Memory B cell (primary cell): ENCODE measurements at regions not wholly inside any gene's neighbourhood (a gene's known extent, or its start where the extent isn't known, plus 50 kb on each side); places are given as distances from the start of the nearest gene placed in this dataset.
"Not testable (repeated sequence)": the region's sequence is repeated elsewhere in the genome, so short reads cannot be mapped to it uniquely, and the experiment has no call there.

Experiments
- ATAC-seq: fragments of 150-1000 bp; cut with Tn5 transposase; 2 replicates; pipeline ENCODE4 v1.10.0; 2021; ENCODE audit warnings: low read depth, mild to moderate bottlenecking, moderate library complexity
- DNase-seq, 2 donors: peaks; one replicate each; pipeline ENCODE4 v3.0.0; 2022; ENCODE audit warnings: low spot score in 2 of 2
- H3K27ac Mint-ChIP-seq: one replicate; pipeline ENCODE4 v1.8.0; 2022; ENCODE audit warnings: mild to moderate bottlenecking, moderate library complexity, mixed read lengths
- H3K27me3 Mint-ChIP-seq: one replicate; pipeline ENCODE4 v1.8.0; 2022; ENCODE audit warnings: mixed read lengths
- H3K36me3 Mint-ChIP-seq: one replicate; pipeline ENCODE4 v1.8.0; 2022; ENCODE audit warnings: mild to moderate bottlenecking, mixed read lengths
- H3K4me1 Mint-ChIP-seq: one replicate; pipeline ENCODE4 v1.8.0; 2022; ENCODE audit warnings: mixed read lengths
- H3K4me3 Mint-ChIP-seq: one replicate; pipeline ENCODE4 v1.8.0; 2022; ENCODE audit warnings: mild to moderate bottlenecking, moderate library complexity, mixed read lengths
- H3K9me3 Mint-ChIP-seq: one replicate; pipeline ENCODE4 v1.8.0; 2022; ENCODE audit warnings: mixed read lengths

- Mint-ChIP-seq H3K9me3 (no peaks in the 10 kb centered on the region), H3K27ac (no peak overlapping the region), H3K4me1 (no peaks in the 10 kb centered on the region), H3K4me3 (no peak overlapping the region), H3K27me3 (no peaks in the 10 kb centered on the region), H3K36me3 (no peaks in the 10 kb centered on the region)
- ATAC-seq (no peak), DNase-seq (no peak)
Observed at GRCh38 chr10:106387063-106387462, 777.4 kb downstream of the SORCS1 start.

GRCh38 chr10:106384496-106384895 lies 780.0 kb downstream of the SORCS1 start:
- DNase-seq (no peak), ATAC-seq (no peak)
- no peak overlapping the region for H3K4me3 Mint-ChIP-seq
- no peaks in the 10 kb centered on the region for H3K4me1 Mint-ChIP-seq
- H3K27me3 Mint-ChIP-seq = no peaks in the 10 kb centered on the region
- peaks cover 2% of the 10 kb centered on the region for H3K9me3 Mint-ChIP-seq
- H3K27ac Mint-ChIP-seq = no peak overlapping the region
- no peaks in the 10 kb centered on the region for H3K36me3 Mint-ChIP-seq

- Mint-ChIP-seq H3K4me1 (no peaks in the 10 kb centered on the region), H3K4me3 (no peak overlapping the region), H3K36me3 (no peaks in the 10 kb centered on the region), H3K27me3 (no peaks in the 10 kb centered on the region), H3K9me3 (peaks cover 3% of the 10 kb centered on the region), H3K27ac (no peak overlapping the region)
- ATAC-seq (no peak), DNase-seq (no peak)
Observed at GRCh38 chr10:106380706-106381105, 783.8 kb downstream of the SORCS1 start.

GRCh38 chr10:106378251-106378650 lies 786.3 kb downstream of the SORCS1 start:
- Mint-ChIP-seq H3K27me3 (no peaks in the 10 kb centered on the region), H3K36me3 (no peaks in the 10 kb centered on the region), H3K4me3 (no peak overlapping the region), H3K4me1 (no peaks in the 10 kb centered on the region), H3K27ac (no peak overlapping the region), H3K9me3 (peaks cover 3% of the 10 kb centered on the region)
- ATAC-seq = no peak
- DNase-seq = no peak

GRCh38 chr10:106370751-106371150 lies 793.8 kb downstream of the SORCS1 start:
- Mint-ChIP-seq H3K27me3 (no peaks in the 10 kb centered on the region), H3K4me1 (no peaks in the 10 kb centered on the region), H3K36me3 (no peaks in the 10 kb centered on the region), H3K27ac (no peak overlapping the region), H3K4me3 (no peak overlapping the region), H3K9me3 (peaks cover 1% of the 10 kb centered on the region)
- no peak for DNase-seq
- no peak for ATAC-seq

GRCh38 chr10:106360870-106361269 lies 803.6 kb downstream of the SORCS1 start:
- Mint-ChIP-seq H3K9me3 (no peaks in the 10 kb centered on the region), H3K36me3 (no peaks in the 10 kb centered on the region), H3K27ac (no peak overlapping the region), H3K4me1 (no peaks in the 10 kb centered on the region), H3K27me3 (no peaks in the 10 kb centered on the region), H3K4me3 (no peak overlapping the region)
- ATAC-seq (no peak), DNase-seq (no peak)

GRCh38 chr10:106355450-106355849 lies 809.1 kb downstream of the SORCS1 start:
- Mint-ChIP-seq H3K9me3 (no peaks in the 10 kb centered on the region), H3K27me3 (no peaks in the 10 kb centered on the region), H3K36me3 (no peaks in the 10 kb centered on the region), H3K4me3 (no peak overlapping the region), H3K27ac (no peak overlapping the region), H3K4me1 (no peaks in the 10 kb centered on the region)
- ATAC-seq (no peak), DNase-seq (no peak)

- ATAC-seq (no peak), DNase-seq (no peak)
- Mint-ChIP-seq H3K36me3 (no peaks in the 10 kb centered on the region), H3K4me1 (no peaks in the 10 kb centered on the region), H3K9me3 (peaks cover 1% of the 10 kb centered on the region), H3K4me3 (no peak overlapping the region), H3K27ac (no peak overlapping the region), H3K27me3 (no peaks in the 10 kb centered on the region)
Observed at GRCh38 chr10:106348933-106349332, 815.6 kb downstream of the SORCS1 start.

GRCh38 chr10:106347547-106347946 lies 817.0 kb downstream of the SORCS1 start:
- DNase-seq = no peak
- no peaks in the 10 kb centered on the region for H3K27me3 Mint-ChIP-seq
- no peak overlapping the region for H3K27ac Mint-ChIP-seq
- no peak overlapping the region for H3K4me3 Mint-ChIP-seq
- ATAC-seq = no peak
- H3K36me3 Mint-ChIP-seq = no peaks in the 10 kb centered on the region
- H3K4me1 Mint-ChIP-seq = no peaks in the 10 kb centered on the region
- H3K9me3 Mint-ChIP-seq = peaks cover 1% of the 10 kb centered on the region

GRCh38 chr10:106343539-106343938 lies 821.0 kb downstream of the SORCS1 start:
- not testable (repeated sequence) for H3K27ac Mint-ChIP-seq, H3K4me3 Mint-ChIP-seq, H3K4me1 Mint-ChIP-seq, H3K36me3 Mint-ChIP-seq, H3K9me3 Mint-ChIP-seq, ATAC-seq, H3K27me3 Mint-ChIP-seq, DNase-seq

GRCh38 chr10:106341356-106341755 lies 823.1 kb downstream of the SORCS1 start:
- Mint-ChIP-seq H3K9me3 (no peaks in the 10 kb centered on the region), H3K27me3 (no peaks in the 10 kb centered on the region), H3K36me3 (no peaks in the 10 kb centered on the region), H3K4me1 (no peaks in the 10 kb centered on the region), H3K27ac (no peak overlapping the region), H3K4me3 (no peak overlapping the region)
- DNase-seq = no peak
- ATAC-seq = no peak

- no peaks in the 10 kb centered on the region for H3K36me3 Mint-ChIP-seq
- no peak for DNase-seq
- H3K9me3 Mint-ChIP-seq = no peaks in the 10 kb centered on the region
Observed at GRCh38 chr10:106338486-106338885, 826.0 kb downstream of the SORCS1 start.

GRCh38 chr10:106336874-106337273 lies 827.6 kb downstream of the SORCS1 start:
- ATAC-seq = no peak
- DNase-seq = no peak
- Mint-ChIP-seq H3K27ac (no peak overlapping the region), H3K36me3 (no peaks in the 10 kb centered on the region), H3K4me1 (no peaks in the 10 kb centered on the region), H3K4me3 (no peak overlapping the region), H3K9me3 (no peaks in the 10 kb centered on the region), H3K27me3 (no peaks in the 10 kb centered on the region)

More at GRCh38 chr10:106338486-106338885, 826.0 kb downstream of the SORCS1 start:
- Mint-ChIP-seq H3K27ac (no peak overlapping the region), H3K4me1 (no peaks in the 10 kb centered on the region), H3K27me3 (no peaks in the 10 kb centered on the region), H3K4me3 (no peak overlapping the region)
- no peak for ATAC-seq

- Mint-ChIP-seq H3K27me3 (no peaks in the 10 kb centered on the region), H3K36me3 (peaks cover 2% of the 10 kb centered on the region), H3K9me3 (peaks cover 20% of the 10 kb centered on the region), H3K4me1 (no peaks in the 10 kb centered on the region), H3K4me3 (no peak overlapping the region), H3K27ac (no peak overlapping the region)
- ATAC-seq (no peak), DNase-seq (no peak)
Observed at GRCh38 chr10:106327747-106328146, 836.8 kb downstream of the SORCS1 start.

- DNase-seq (no peak), ATAC-seq (no peak)
- Mint-ChIP-seq H3K36me3 (no peaks in the 10 kb centered on the region), H3K4me1 (no peaks in the 10 kb centered on the region), H3K27ac (no peak overlapping the region), H3K4me3 (no peak overlapping the region), H3K27me3 (no peaks in the 10 kb centered on the region), H3K9me3 (peaks cover 6% of the 10 kb centered on the region)
Observed at GRCh38 chr10:106320876-106321275, 843.6 kb downstream of the SORCS1 start.

- H3K36me3 Mint-ChIP-seq = no peaks in the 10 kb centered on the region
- DNase-seq (no peak), ATAC-seq (no peak)
- no peak overlapping the region for H3K27ac Mint-ChIP-seq
- no peak overlapping the region for H3K4me3 Mint-ChIP-seq
- no peaks in the 10 kb centered on the region for H3K4me1 Mint-ChIP-seq
- no peaks in the 10 kb centered on the region for H3K27me3 Mint-ChIP-seq
- peaks cover 3% of the 10 kb centered on the region for H3K9me3 Mint-ChIP-seq
Observed at GRCh38 chr10:106320078-106320477, 844.4 kb downstream of the SORCS1 start.
